HCT116 (cell line): ENCODE measurements at regions not wholly inside any gene's neighbourhood (a gene's known extent, or its start where the extent isn't known, plus 50 kb on each side); places are given as distances from the start of the nearest gene placed in this dataset.

Source experiments
- CEBPB ChIP-seq: IDR thresholded peaks from 2 replicates; pipeline ENCODE4 v1.6.1; 2012; ENCODE audit warnings: low read depth
- POLR2A ChIP-seq: IDR thresholded peaks from 2 replicates; pipeline ENCODE4 v1.7.0; 2011; ENCODE audit warnings: borderline replicate concordance; ENCODE audit not compliant: insufficient read depth, insufficient read length; ENCODE audit errors: extremely low read depth
- POLR2AphosphoS5 ChIP-seq: IDR thresholded peaks from 2 replicates; pipeline ENCODE4 v1.6.1; 2011; ENCODE audit warnings: mild to moderate bottlenecking, low read depth, low read length, moderate library complexity
- SIN3A ChIP-seq: IDR thresholded peaks from 2 replicates; pipeline ENCODE4 v1.6.1; 2012; ENCODE audit warnings: low read depth
- TF ChIP-seq, protein P1 (sequence below): IDR thresholded peaks from 2 replicates; pipeline ENCODE4 v1.6.1; 2011; ENCODE audit warnings: mild to moderate bottlenecking, low read length, moderate library complexity; ENCODE audit not compliant: insufficient replicate concordance; ENCODE audit errors: extremely low read depth
- TF ChIP-seq, protein P2 (sequence below), 3 experiments: fragments of 200-600 bp in 1 of 3; sonication (generic) in 1 of 3; IDR thresholded peaks in 2 of 3; conservative IDR thresholded peaks in 1 of 3; 2 replicates each; pipeline ENCODE4 v1.5.1; 2012 to 2017; ENCODE audit warnings: low read depth in 2 of 3, low read length in 2 of 3, antibody characterized with exemption in 1 of 3, borderline replicate concordance in 1 of 3, control low read depth in 1 of 3, mild to moderate bottlenecking in 1 of 3, mixed read lengths in 1 of 3, mixed run types in 1 of 3, moderate library complexity in 1 of 3; ENCODE audit not compliant: insufficient read depth in 1 of 3
- TF ChIP-seq, protein P3 (sequence below): IDR thresholded peaks from 2 replicates; pipeline ENCODE4 v1.6.1; 2012; ENCODE audit warnings: low read depth

DNA sequence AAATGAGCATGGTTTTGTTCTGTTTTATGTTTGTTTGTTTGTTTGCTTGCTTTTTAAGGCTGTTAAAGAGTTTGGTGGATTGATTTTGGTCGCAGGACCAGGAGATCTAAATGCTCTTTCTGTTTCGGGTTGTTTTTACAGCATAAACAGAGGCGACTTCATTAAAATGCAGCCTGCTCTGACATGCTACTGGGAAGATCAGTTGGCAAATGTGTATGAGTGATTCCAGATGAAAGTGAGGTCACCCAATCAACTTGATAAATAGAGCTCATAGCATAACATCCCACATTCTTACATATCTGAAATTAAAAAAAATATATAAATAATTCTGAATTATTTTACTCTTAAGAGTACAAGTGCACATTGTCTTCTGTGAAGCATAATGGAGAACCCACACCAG is 947.7 kb downstream of the GALC start:
- TF ChIP-seq, protein P1, sequence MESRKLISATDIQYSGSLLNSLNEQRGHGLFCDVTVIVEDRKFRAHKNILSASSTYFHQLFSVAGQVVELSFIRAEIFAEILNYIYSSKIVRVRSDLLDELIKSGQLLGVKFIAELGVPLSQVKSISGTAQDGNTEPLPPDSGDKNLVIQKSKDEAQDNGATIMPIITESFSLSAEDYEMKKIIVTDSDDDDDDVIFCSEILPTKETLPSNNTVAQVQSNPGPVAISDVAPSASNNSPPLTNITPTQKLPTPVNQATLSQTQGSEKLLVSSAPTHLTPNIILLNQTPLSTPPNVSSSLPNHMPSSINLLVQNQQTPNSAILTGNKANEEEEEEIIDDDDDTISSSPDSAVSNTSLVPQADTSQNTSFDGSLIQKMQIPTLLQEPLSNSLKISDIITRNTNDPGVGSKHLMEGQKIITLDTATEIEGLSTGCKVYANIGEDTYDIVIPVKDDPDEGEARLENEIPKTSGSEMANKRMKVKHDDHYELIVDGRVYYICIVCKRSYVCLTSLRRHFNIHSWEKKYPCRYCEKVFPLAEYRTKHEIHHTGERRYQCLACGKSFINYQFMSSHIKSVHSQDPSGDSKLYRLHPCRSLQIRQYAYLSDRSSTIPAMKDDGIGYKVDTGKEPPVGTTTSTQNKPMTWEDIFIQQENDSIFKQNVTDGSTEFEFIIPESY = no peak
- TF ChIP-seq CEBPB (no peak), SIN3A (no peak), POLR2A (no peak), POLR2AphosphoS5 (no peak)
- TF ChIP-seq, protein P2, sequence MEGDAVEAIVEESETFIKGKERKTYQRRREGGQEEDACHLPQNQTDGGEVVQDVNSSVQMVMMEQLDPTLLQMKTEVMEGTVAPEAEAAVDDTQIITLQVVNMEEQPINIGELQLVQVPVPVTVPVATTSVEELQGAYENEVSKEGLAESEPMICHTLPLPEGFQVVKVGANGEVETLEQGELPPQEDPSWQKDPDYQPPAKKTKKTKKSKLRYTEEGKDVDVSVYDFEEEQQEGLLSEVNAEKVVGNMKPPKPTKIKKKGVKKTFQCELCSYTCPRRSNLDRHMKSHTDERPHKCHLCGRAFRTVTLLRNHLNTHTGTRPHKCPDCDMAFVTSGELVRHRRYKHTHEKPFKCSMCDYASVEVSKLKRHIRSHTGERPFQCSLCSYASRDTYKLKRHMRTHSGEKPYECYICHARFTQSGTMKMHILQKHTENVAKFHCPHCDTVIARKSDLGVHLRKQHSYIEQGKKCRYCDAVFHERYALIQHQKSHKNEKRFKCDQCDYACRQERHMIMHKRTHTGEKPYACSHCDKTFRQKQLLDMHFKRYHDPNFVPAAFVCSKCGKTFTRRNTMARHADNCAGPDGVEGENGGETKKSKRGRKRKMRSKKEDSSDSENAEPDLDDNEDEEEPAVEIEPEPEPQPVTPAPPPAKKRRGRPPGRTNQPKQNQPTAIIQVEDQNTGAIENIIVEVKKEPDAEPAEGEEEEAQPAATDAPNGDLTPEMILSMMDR (IDR thresholded peaks at IDR 0.05 in 2 of 3, conservative IDR thresholded peaks at IDR 0.05 in 1 of 3; ENCODE audit: borderline replicate concordance in 1 of 3, insufficient read depth in 1 of 3, low read depth in 2 of 3, low read length in 2 of 3) = no peak
- TF ChIP-seq, protein P3, sequence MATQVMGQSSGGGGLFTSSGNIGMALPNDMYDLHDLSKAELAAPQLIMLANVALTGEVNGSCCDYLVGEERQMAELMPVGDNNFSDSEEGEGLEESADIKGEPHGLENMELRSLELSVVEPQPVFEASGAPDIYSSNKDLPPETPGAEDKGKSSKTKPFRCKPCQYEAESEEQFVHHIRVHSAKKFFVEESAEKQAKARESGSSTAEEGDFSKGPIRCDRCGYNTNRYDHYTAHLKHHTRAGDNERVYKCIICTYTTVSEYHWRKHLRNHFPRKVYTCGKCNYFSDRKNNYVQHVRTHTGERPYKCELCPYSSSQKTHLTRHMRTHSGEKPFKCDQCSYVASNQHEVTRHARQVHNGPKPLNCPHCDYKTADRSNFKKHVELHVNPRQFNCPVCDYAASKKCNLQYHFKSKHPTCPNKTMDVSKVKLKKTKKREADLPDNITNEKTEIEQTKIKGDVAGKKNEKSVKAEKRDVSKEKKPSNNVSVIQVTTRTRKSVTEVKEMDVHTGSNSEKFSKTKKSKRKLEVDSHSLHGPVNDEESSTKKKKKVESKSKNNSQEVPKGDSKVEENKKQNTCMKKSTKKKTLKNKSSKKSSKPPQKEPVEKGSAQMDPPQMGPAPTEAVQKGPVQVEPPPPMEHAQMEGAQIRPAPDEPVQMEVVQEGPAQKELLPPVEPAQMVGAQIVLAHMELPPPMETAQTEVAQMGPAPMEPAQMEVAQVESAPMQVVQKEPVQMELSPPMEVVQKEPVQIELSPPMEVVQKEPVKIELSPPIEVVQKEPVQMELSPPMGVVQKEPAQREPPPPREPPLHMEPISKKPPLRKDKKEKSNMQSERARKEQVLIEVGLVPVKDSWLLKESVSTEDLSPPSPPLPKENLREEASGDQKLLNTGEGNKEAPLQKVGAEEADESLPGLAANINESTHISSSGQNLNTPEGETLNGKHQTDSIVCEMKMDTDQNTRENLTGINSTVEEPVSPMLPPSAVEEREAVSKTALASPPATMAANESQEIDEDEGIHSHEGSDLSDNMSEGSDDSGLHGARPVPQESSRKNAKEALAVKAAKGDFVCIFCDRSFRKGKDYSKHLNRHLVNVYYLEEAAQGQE = no peak
